Liver (tissue), 3 donors: ENCODE measurements at regions not wholly inside any gene's neighbourhood (a gene's known extent, or its start where the extent isn't known, plus 50 kb on each side); places are given as distances from the start of the nearest gene placed in this dataset.

Experiments
- CTCF ChIP-seq: fragments of 150-350 bp; IDR thresholded peaks from 2 replicates; pipeline ENCODE4 v1.5.1; 2017; ENCODE audit warnings: improper control_type of control experiment, low read depth, low read length; ENCODE audit not compliant: missing input control
- JUND ChIP-seq, 2 donors: IDR thresholded peaks; 2 replicates each; pipeline ENCODE4 v1.6.1; 2016; ENCODE audit warnings: antibody characterized with exemption in 2 of 2
- donor health status: healthy.
- donor health status: healthy.

- TF ChIP-seq JUND (IDR thresholded peaks at IDR 0.05) (no peak), CTCF (no peak)
Observed at GRCh38 chr7:19375976-19376375, 230.8 kb upstream of the FERD3L start.
